IMR-90 (cell line): ENCODE measurements at regions not wholly inside any gene's neighbourhood (a gene's known extent, or its start where the extent isn't known, plus 50 kb on each side); places are given as distances from the start of the nearest gene placed in this dataset.

Source experiments
- CEBPB ChIP-seq: IDR thresholded peaks from 2 replicates; pipeline ENCODE4 v1.6.1; 2012; ENCODE audit warnings: low read depth, low read length, improper control_type of control experiment
- FOS ChIP-seq: fragments of 150-350 bp; IDR thresholded peaks from 2 replicates; pipeline ENCODE4 v1.6.1; 2016; ENCODE audit warnings: low read depth, low read length
- MAFK ChIP-seq: IDR thresholded peaks from 2 replicates; pipeline ENCODE4 v1.6.1; 2012; ENCODE audit warnings: low read depth, low read length, improper control_type of control experiment
- MAZ ChIP-seq: IDR thresholded peaks from 2 replicates; pipeline ENCODE4 v1.6.1; 2012; ENCODE audit warnings: low read depth, mild to moderate bottlenecking, low read length, improper control_type of control experiment, moderate library complexity, borderline replicate concordance
- MXI1 ChIP-seq: IDR thresholded peaks from 2 replicates; pipeline ENCODE4 v1.6.1; 2012; ENCODE audit warnings: low read depth, mild to moderate bottlenecking, low read length, moderate library complexity, borderline replicate concordance
- NFE2L2 ChIP-seq: fragments of 150-350 bp; IDR thresholded peaks from 2 replicates; pipeline ENCODE4 v1.6.1; 2016; ENCODE audit warnings: low read depth, mild to moderate bottlenecking, low read length
- POLR2A ChIP-seq: IDR thresholded peaks from 2 replicates; pipeline ENCODE4 v1.6.1; 2012; ENCODE audit warnings: mild to moderate bottlenecking, low read depth, low read length
- RAD21 ChIP-seq: IDR thresholded peaks from 2 replicates; pipeline ENCODE4 v1.6.1; 2012; ENCODE audit warnings: low read length, improper control_type of control experiment
- RCOR1 ChIP-seq: IDR thresholded peaks from 2 replicates; pipeline ENCODE4 v1.6.1; 2012; ENCODE audit warnings: mild to moderate bottlenecking, low read length, improper control_type of control experiment; ENCODE audit not compliant: insufficient replicate concordance
- RFX5 ChIP-seq: IDR thresholded peaks from 2 replicates; pipeline ENCODE4 v1.8.0; 2012; ENCODE audit warnings: low read depth, mild to moderate bottlenecking, low read length, moderate library complexity
- SMC3 ChIP-seq: fragments of 150-350 bp; IDR thresholded peaks from 2 replicates; pipeline ENCODE4 v1.6.1; 2016; ENCODE audit warnings: low read depth, mild to moderate bottlenecking, antibody characterized with exemption, low read length, moderate library complexity
- USF2 ChIP-seq: fragments of 150-350 bp; IDR thresholded peaks from 2 replicates; pipeline ENCODE4 v1.6.1; 2017; ENCODE audit warnings: mild to moderate bottlenecking, antibody characterized with exemption, low read length, low read depth
- TF ChIP-seq, protein P1 (sequence below): conservative IDR thresholded peaks from 2 replicates; pipeline ENCODE4 v1.5.1; 2012; ENCODE audit warnings: mild to moderate bottlenecking, low read depth, low read length, improper control_type of control experiment
- TF ChIP-seq, protein P2 (sequence below): fragments of 150-350 bp; IDR thresholded peaks from 2 replicates; pipeline ENCODE4 v1.6.1; 2016; ENCODE audit warnings: low read depth, mild to moderate bottlenecking, low read length, moderate library complexity, borderline replicate concordance

DNA sequence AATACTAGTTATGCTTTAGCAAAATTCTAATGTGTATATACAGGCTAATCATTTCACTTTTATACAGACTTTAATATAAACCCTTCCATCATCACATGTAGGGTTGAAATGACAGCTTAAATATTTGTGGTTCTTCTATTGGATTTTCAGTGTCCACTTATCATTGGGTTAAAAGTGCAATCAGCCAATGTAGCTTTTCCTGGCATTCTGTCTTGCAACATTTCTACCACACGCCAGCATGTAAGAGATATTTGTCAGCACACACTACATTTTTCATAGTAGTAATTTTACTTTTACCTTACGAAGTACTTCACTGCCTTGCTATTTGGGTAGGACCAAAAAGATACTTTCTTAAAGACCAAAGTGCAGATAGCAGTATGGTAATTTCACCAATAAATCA is 252.0 kb downstream of the TBX18 start:
- TF ChIP-seq, protein P1, sequence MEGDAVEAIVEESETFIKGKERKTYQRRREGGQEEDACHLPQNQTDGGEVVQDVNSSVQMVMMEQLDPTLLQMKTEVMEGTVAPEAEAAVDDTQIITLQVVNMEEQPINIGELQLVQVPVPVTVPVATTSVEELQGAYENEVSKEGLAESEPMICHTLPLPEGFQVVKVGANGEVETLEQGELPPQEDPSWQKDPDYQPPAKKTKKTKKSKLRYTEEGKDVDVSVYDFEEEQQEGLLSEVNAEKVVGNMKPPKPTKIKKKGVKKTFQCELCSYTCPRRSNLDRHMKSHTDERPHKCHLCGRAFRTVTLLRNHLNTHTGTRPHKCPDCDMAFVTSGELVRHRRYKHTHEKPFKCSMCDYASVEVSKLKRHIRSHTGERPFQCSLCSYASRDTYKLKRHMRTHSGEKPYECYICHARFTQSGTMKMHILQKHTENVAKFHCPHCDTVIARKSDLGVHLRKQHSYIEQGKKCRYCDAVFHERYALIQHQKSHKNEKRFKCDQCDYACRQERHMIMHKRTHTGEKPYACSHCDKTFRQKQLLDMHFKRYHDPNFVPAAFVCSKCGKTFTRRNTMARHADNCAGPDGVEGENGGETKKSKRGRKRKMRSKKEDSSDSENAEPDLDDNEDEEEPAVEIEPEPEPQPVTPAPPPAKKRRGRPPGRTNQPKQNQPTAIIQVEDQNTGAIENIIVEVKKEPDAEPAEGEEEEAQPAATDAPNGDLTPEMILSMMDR: no peak
- TF ChIP-seq NFE2L2 (no peak), CEBPB (no peak), MAZ (no peak), POLR2A (no peak), MAFK (no peak), RAD21 (no peak), USF2 (no peak), RFX5 (no peak), SMC3 (no peak), RCOR1 (no peak), MXI1 (no peak), FOS (no peak)
- TF ChIP-seq, protein P2, sequence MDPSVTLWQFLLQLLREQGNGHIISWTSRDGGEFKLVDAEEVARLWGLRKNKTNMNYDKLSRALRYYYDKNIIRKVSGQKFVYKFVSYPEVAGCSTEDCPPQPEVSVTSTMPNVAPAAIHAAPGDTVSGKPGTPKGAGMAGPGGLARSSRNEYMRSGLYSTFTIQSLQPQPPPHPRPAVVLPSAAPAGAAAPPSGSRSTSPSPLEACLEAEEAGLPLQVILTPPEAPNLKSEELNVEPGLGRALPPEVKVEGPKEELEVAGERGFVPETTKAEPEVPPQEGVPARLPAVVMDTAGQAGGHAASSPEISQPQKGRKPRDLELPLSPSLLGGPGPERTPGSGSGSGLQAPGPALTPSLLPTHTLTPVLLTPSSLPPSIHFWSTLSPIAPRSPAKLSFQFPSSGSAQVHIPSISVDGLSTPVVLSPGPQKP: no peak
